Caki2 (cell line): ENCODE measurements at regions not wholly inside any gene's neighbourhood (a gene's known extent, or its start where the extent isn't known, plus 50 kb on each side); places are given as distances from the start of the nearest gene placed in this dataset.

Experiments used
- DNase-seq: peaks from one replicate; pipeline ENCODE4 v3.0.0-alpha.2; 2015; ENCODE audit warnings: low read depth
- in situ Hi-C: cut with HindIII; loops from 2 replicates; pipeline ENCODE4 v1.10.0; 2016; ENCODE audit warnings: low sequenced_read_pairs, low pct_unique_long_range_greater_than_20kb, mixed read lengths

DNA sequence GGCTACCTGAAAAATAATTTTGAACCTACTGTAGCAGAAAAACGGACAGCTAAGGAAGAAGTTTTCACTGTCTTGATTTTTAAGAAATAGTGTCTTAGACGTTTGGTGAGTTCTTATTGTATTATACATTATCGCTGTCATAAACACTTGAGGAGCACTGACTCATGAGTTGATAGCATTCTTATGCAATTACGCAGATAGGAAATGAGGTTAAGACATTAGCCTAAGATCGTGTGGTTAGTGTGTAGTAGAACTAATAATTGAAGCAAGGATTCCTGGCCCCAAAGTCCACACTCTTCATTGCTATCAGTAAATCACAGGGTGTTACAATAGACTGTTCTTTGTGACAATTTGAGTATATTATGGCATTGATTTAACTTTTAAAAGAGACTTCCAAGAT, 238.1 kb downstream of the ARAP2 start:
- no peak for DNase-seq
- in situ Hi-C loops = no loop called here

- in situ Hi-C loops = no loop called here
- no peak for DNase-seq
Measured at GRCh38 chr4:36010397-36010929, 233.9 kb downstream of the ARAP2 start.

- in situ Hi-C loops = no loop called here
- no peak for DNase-seq
Measured at GRCh38 chr4:36011381-36011780, 232.9 kb downstream of the ARAP2 start.

- DNase-seq = no peak
Measured at GRCh38 chr4:36012503-36012902, 231.8 kb downstream of the ARAP2 start.

GRCh38 chr4:36013206-36013605, 231.1 kb downstream of the ARAP2 start:
- in situ Hi-C loops = no loop called here
- no peak for DNase-seq

More at GRCh38 chr4:36012503-36012902, 231.8 kb downstream of the ARAP2 start:
- in situ Hi-C loops = no loop called here
